Esophagus (tissue), 2 donors: ENCODE measurements at regions not wholly inside any gene's neighbourhood (a gene's known extent, or its start where the extent isn't known, plus 50 kb on each side); places are given as distances from the start of the nearest gene placed in this dataset.

Experiments used
- H3K27ac ChIP-seq, 2 donors: one replicate each; pipeline ENCODE4 v1.5.1; 2013; ENCODE audit warnings: low read depth in 2 of 2, mild to moderate bottlenecking in 2 of 2, inconsistent platforms in 1 of 2, low read length in 1 of 2, moderate library complexity in 1 of 2
- H3K27me3 ChIP-seq, 2 donors: one replicate each; pipeline ENCODE4 v1.6.1; 2013; ENCODE audit warnings: low read length in 2 of 2, control low read depth in 1 of 2, mild to moderate bottlenecking in 1 of 2; ENCODE audit not compliant: insufficient read depth in 2 of 2, control insufficient read depth in 1 of 2
- H3K36me3 ChIP-seq, 2 donors: one replicate each; pipeline ENCODE4 v1.6.1; 2013; ENCODE audit warnings: low read length in 1 of 2; ENCODE audit not compliant: control insufficient read depth in 2 of 2, insufficient read depth in 2 of 2
- H3K4me1 ChIP-seq, 2 donors: one replicate each; pipeline ENCODE4 v1.6.1; 2013; ENCODE audit warnings: low read length in 1 of 2; ENCODE audit not compliant: control insufficient read depth in 2 of 2, insufficient read depth in 2 of 2
- H3K4me3 ChIP-seq, 2 donors: one replicate each; pipeline ENCODE4 v1.5.1; 2013; ENCODE audit warnings: low read length in 2 of 2, mild to moderate bottlenecking in 2 of 2, low read depth in 1 of 2, moderate library complexity in 1 of 2
- H3K9me3 ChIP-seq, 2 donors: one replicate each; pipeline ENCODE4 v1.6.1; 2013; ENCODE audit warnings: mild to moderate bottlenecking in 2 of 2, low read depth in 1 of 2, low read length in 1 of 2, moderate library complexity in 1 of 2; ENCODE audit not compliant: control insufficient read depth in 2 of 2, insufficient read depth in 1 of 2
- WGBS, 2 donors: extraction: QIAGEN DNeasy Blood & Tissue Kit; methylation state at CpG; one replicate each; pipeline ENCODE4 v1.1.7; 2013; 5-methylcytosine and 5-hydroxymethylcytosine counted together
- donor health status: healthy with polysubstance abuse.
- donor health status: Bipolar disorder and iron deficiency.

DNA sequence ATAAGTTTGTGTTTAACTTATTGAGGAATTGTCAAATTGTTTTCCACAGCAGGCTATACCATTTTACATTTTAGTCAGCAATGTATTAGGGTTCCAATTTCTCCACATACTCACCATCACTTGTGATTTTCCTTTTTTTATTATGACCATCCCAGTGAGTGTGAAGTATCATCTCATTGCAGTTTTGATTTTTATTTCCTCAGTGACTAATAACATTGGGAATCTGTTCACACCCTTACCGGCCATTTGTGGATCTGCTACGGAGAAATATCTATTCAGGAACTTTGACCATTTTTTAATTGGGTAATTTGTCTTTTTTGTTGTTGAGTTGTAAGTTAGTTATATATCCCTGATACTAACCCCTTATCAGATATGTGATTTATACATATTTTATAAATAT lies 54.8 kb upstream of the LMCD1 start:
- WGBS, 2 donors, result 81 to 85% methylated on average over 2 of the region's 2 CpGs
- Histone ChIP-seq H3K4me3 (no peak overlapping the region), H3K9me3 (no peaks in the 10 kb centered on the region), H3K4me1 (peaks cover 0 to 2% of the 10 kb centered on the region in 2 donors), H3K27me3 (no peaks in the 10 kb centered on the region), H3K36me3 (no peaks in the 10 kb centered on the region), H3K27ac (no peak overlapping the region)

GRCh38 chr3:8450618-8451017 lies 51.0 kb upstream of the LMCD1 start:
- Histone ChIP-seq H3K27me3 (no peaks in the 10 kb centered on the region), H3K9me3 (no peaks in the 10 kb centered on the region), H3K36me3 (no peaks in the 10 kb centered on the region)

GRCh38 chr3:8451696-8452095 lies 49.9 kb upstream of the LMCD1 start:
- 80 to 81% methylated on average over 4 of the region's 4 CpGs for WGBS, 2 donors
- Histone ChIP-seq H3K27ac (no peak overlapping the region), H3K27me3 (no peaks in the 10 kb centered on the region), H3K36me3 (no peaks in the 10 kb centered on the region), H3K4me1 (no peaks in the 10 kb centered on the region), H3K9me3 (no peaks in the 10 kb centered on the region), H3K4me3 (no peak overlapping the region)

More at GRCh38 chr3:8450618-8451017, 51.0 kb upstream of the LMCD1 start:
- no peaks in the 10 kb centered on the region for H3K4me1 ChIP-seq
- no peak overlapping the region for H3K4me3 ChIP-seq
- H3K27ac ChIP-seq, result no peak overlapping the region
